ENCODE measurements at regions not wholly inside any gene's neighbourhood (a gene's known extent, or its start where the extent isn't known, plus 50 kb on each side); places are given as distances from the start of the nearest gene placed in this dataset.

- Histone ChIP-seq H3K4ac (ENCODE audit: low read depth, low read length) (no peak overlapping the region), H2BK5ac (ENCODE audit: insufficient read length, low read length) (no peak overlapping the region), H3K27me3 (ENCODE audit: insufficient read depth, low read length) (no peaks in the 10 kb centered on the region), H3K14ac (ENCODE audit: insufficient read depth, low read length) (no peak overlapping the region), H2BK120ac (ENCODE audit: low read depth, low read length, poor library complexity, severe bottlenecking) (no peak overlapping the region), H4K91ac (ENCODE audit: insufficient read length, low read depth, low read length) (no peak overlapping the region), H4K8ac (replicated peaks; ENCODE audit: insufficient read length, low read depth, low read length) (no peak overlapping the region), H3K79me2 (ENCODE audit: insufficient read depth, low read length) (no peaks in the 10 kb centered on the region), H3K9ac (ENCODE audit: extremely low read depth, insufficient read length, low read length) (no peak overlapping the region), H2AK5ac (ENCODE audit: insufficient read length, low read length) (no peak overlapping the region), H4K20me1 (ENCODE audit: control insufficient read depth, insufficient read depth, insufficient read length) (no peaks in the 10 kb centered on the region), H3K4me2 (ENCODE audit: insufficient read depth, insufficient read length, low read length) (no peak overlapping the region), H3T11ph (ENCODE audit: low read length) (no peak overlapping the region), H3K4me1 (ENCODE audit: insufficient read depth, low read length) (no peaks in the 10 kb centered on the region), H3K79me1 (ENCODE audit: insufficient read depth, low read depth, low read length, poor library complexity, severe bottlenecking) (no peaks in the 10 kb centered on the region), H3K56ac (ENCODE audit: insufficient read length, low read depth, low read length) (no peak overlapping the region), H3K23ac (ENCODE audit: insufficient read length, low read depth, low read length) (no peak overlapping the region), H2AFZ (ENCODE audit: low read length) (no peak overlapping the region), H3K18ac (ENCODE audit: insufficient read length, low read depth, low read length) (no peak overlapping the region), H4K5ac (ENCODE audit: insufficient read length, low read depth, low read length) (no peak overlapping the region), H3K9me3 (ENCODE audit: control insufficient read depth, low read depth, low read length) (no peaks in the 10 kb centered on the region), H2BK15ac (ENCODE audit: low read depth, low read length) (no peak overlapping the region), H2BK12ac (ENCODE audit: insufficient read length, low read depth, low read length) (no peak overlapping the region), H3K27ac (ENCODE audit: insufficient read length, low read depth, low read length) (no peak overlapping the region), H3K23me2 (ENCODE audit: insufficient read length, low read depth, low read length, poor library complexity, severe bottlenecking) (no peaks in the 10 kb centered on the region), H2BK20ac (ENCODE audit: low read depth, low read length, poor library complexity, severe bottlenecking) (no peak overlapping the region)
- WGBS (ENCODE audit: extremely low coverage, insufficient read length, low lambda C conversion rate): no CpG with 5 or more reads among the region's 6 CpGs
- H3K36me3 Mint-ChIP-seq (ENCODE audit: insufficient read depth in 1 of 3, low read depth in 3 of 3): no peaks in the 10 kb centered on the region
- DNase-seq: no peak
- no peaks in the 10 kb centered on the region for H3K9me3 Mint-ChIP-seq
- TF ChIP-seq CTCF (conservative IDR thresholded peaks at IDR 0.05): no peak
- H3K27ac Mint-ChIP-seq: no peak overlapping the region
- H3K4me3 Mint-ChIP-seq: no peak overlapping the region
- H3K27me3 Mint-ChIP-seq (ENCODE audit: low read depth): no peaks in the 10 kb centered on the region
- no peaks in the 10 kb centered on the region for H3K4me1 Mint-ChIP-seq
Measured at GRCh38 chr14:80350707-80351106, 139.4 kb upstream of the DIO2 start.

All from H9 (cell line).